Stimulated activated naive B cell treated with anti-CD40 and anti-IgM and Interleukin-4, amounts not matched to agents 10 μg/mL and 1 μg/mL and 100 μg/mL, for 72 hours (primary cell): ENCODE measurements at regions not wholly inside any gene's neighbourhood (a gene's known extent, or its start where the extent isn't known, plus 50 kb on each side); places are given as distances from the start of the nearest gene placed in this dataset.
"Not testable (repeated sequence)": the region's sequence is repeated elsewhere in the genome, so short reads cannot be mapped to it uniquely, and the experiment has no call there.

Source experiments
- ATAC-seq, 2 donors: fragments of 150-1000 bp; cut with Tn5 transposase; replicated peaks; 2 replicates each; pipeline ENCODE4 v1.10.0; 2021; ENCODE audit warnings: moderate library complexity in 1 of 2
- DNase-seq: peaks from one replicate; pipeline ENCODE4 v3.0.0; 2021
- H3K27ac Mint-ChIP-seq: one replicate; pipeline ENCODE4 v1.8.0; 2022; ENCODE audit warnings: mild to moderate bottlenecking, mixed read lengths
- H3K27me3 Mint-ChIP-seq, 2 donors: one replicate each; pipeline ENCODE4 v1.8.0; 2022; ENCODE audit warnings: mixed read lengths in 2 of 2
- H3K36me3 Mint-ChIP-seq, 2 donors: one replicate each; pipeline ENCODE4 v1.8.0; 2022; ENCODE audit warnings: mixed read lengths in 2 of 2, mild to moderate bottlenecking in 1 of 2
- H3K4me1 Mint-ChIP-seq, 2 donors: one replicate each; pipeline ENCODE4 v1.8.0; 2022; ENCODE audit warnings: mixed read lengths in 2 of 2, mild to moderate bottlenecking in 1 of 2
- H3K4me3 Mint-ChIP-seq, 2 donors: one replicate each; pipeline ENCODE4 v1.8.0; 2022; ENCODE audit warnings: mild to moderate bottlenecking in 2 of 2, mixed read lengths in 2 of 2, moderate library complexity in 1 of 2
- H3K9me3 Mint-ChIP-seq, 2 donors: one replicate each; pipeline ENCODE4 v1.8.0; 2022; ENCODE audit warnings: mixed read lengths in 2 of 2, mild to moderate bottlenecking in 1 of 2

DNA sequence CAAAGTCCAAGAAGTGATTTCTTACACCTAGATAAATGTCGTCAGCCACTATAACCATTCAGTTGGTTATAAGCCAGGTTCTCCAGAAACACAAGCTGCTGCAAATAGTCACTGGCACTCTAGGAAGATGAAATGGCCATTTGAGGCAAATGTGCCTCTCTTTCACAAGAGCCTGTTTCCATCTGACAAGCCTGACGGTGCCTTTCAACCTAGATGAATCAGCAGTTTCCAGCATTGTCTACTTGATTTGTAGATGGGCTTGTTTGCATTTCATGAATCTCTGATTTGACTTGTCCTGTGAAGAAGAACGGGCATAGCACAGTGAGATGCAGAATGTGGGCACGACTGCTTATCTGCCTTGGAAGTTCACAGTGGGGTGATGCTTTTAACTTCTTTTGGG lies 327.2 kb downstream of the LMO7 start:
- peaks cover 2 to 4% of the 10 kb centered on the region in 2 donors for H3K9me3 Mint-ChIP-seq

GRCh38 chr13:75961911-75962310 lies 325.8 kb downstream of the LMO7 start:
- peaks cover 0 to 4% of the 10 kb centered on the region in 2 donors for H3K27me3 Mint-ChIP-seq
- ATAC-seq = no peak
- H3K4me3 Mint-ChIP-seq = no peak overlapping the region
- peaks cover 0 to 2% of the 10 kb centered on the region in 2 donors for H3K4me1 Mint-ChIP-seq
- H3K27ac Mint-ChIP-seq = no peak overlapping the region
- no peak for DNase-seq
- H3K36me3 Mint-ChIP-seq = no peaks in the 10 kb centered on the region
- peaks cover 2 to 4% of the 10 kb centered on the region in 2 donors for H3K9me3 Mint-ChIP-seq

More for the DNA sequence above, 327.2 kb downstream of the LMO7 start:
- no peak overlapping the region for H3K4me3 Mint-ChIP-seq
- H3K4me1 Mint-ChIP-seq = peaks cover 0 to 2% of the 10 kb centered on the region in 2 donors
- H3K27me3 Mint-ChIP-seq = peaks cover 0 to 4% of the 10 kb centered on the region in 2 donors
- no peak overlapping the region for H3K27ac Mint-ChIP-seq
- ATAC-seq = no peak
- H3K36me3 Mint-ChIP-seq = no peaks in the 10 kb centered on the region
- DNase-seq = no peak

- H3K4me3 Mint-ChIP-seq = no peak overlapping the region
- H3K36me3 Mint-ChIP-seq = no peaks in the 10 kb centered on the region
- peak; percentile 95 to 96 for ATAC-seq
- peaks cover 0 to 4% of the 10 kb centered on the region in 2 donors for H3K27me3 Mint-ChIP-seq
- H3K27ac Mint-ChIP-seq = no peak overlapping the region
- H3K9me3 Mint-ChIP-seq = peaks cover 2 to 4% of the 10 kb centered on the region in 2 donors
- peaks cover 0 to 2% of the 10 kb centered on the region in 2 donors for H3K4me1 Mint-ChIP-seq
- peak; percentile 4 for DNase-seq
Measured at GRCh38 chr13:75960538-75960994, 324.4 kb downstream of the LMO7 start.

DNA sequence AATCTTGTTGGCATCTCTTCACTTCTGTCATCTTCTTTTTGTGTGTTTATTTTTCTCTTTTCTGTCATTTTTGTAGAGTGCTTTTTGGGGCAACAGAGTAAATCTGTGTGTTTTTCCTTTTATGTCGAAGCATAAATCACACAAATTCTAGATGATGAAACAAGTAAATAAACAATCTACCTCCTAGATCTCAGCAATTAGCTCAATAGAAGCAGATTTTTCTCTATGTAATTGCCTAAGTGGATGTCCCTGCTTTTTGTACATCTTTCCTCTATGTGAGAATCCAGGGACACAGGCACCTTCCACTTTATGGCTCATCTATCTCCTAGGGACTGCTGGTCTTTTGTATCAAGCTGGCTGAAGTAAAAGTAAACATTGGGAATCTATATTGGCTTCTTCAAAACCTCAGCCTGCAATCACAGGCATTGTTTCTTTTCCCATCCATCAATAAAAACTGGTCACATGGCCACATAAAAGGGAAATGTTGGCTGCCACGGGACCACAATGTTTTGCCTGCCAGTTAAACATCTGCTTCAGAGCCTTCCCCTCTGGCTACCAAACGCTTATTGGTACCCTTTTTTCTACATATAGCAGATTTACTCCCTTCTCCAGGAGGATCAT lies 323.8 kb downstream of the LMO7 start:
- ATAC-seq (no peak), DNase-seq (no peak)
- Mint-ChIP-seq H3K27ac (no peak overlapping the region), H3K4me3 (no peak overlapping the region), H3K36me3 (no peaks in the 10 kb centered on the region), H3K9me3 (peaks cover 4% of the 10 kb centered on the region in 2 donors), H3K4me1 (peaks cover 0 to 2% of the 10 kb centered on the region in 2 donors), H3K27me3 (peaks cover 0 to 4% of the 10 kb centered on the region in 2 donors)

- H3K27ac Mint-ChIP-seq, H3K36me3 Mint-ChIP-seq, H3K9me3 Mint-ChIP-seq, H3K4me3 Mint-ChIP-seq, ATAC-seq, DNase-seq, H3K4me1 Mint-ChIP-seq, H3K27me3 Mint-ChIP-seq: not testable (repeated sequence)
Measured at GRCh38 chr13:75953589-75953988, 317.5 kb downstream of the LMO7 start.

DNA sequence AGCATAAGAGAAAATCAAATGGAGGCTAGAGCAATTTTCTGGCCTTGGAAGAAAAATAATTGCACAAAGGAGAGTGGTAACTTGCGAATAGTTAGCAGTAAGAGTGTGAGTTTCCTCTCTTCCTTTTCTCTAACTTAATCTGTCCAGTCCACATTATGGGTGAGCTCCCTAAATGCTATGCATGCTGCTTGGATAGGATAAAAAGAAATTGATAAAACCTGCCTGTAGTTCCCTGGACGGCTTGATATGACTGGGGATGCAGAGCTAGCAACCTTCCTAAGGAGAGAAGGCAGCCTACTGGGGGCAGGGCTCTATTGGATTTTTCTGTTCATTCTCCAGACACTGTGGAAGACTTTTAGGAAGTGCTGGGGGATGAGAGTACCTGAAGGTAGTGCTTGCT lies 311.3 kb downstream of the LMO7 start:
- no peaks in the 10 kb centered on the region for H3K36me3 Mint-ChIP-seq
- H3K27ac Mint-ChIP-seq = no peak overlapping the region
- no peak overlapping the region for H3K4me3 Mint-ChIP-seq
- no peaks in the 10 kb centered on the region for H3K4me1 Mint-ChIP-seq
- H3K27me3 Mint-ChIP-seq = peaks cover 0 to 3% of the 10 kb centered on the region in 2 donors
- H3K9me3 Mint-ChIP-seq = peaks cover 0 to 2% of the 10 kb centered on the region in 2 donors
- ATAC-seq (no peak), DNase-seq (no peak)

- H3K4me1 Mint-ChIP-seq = no peaks in the 10 kb centered on the region
- no peaks in the 10 kb centered on the region for H3K36me3 Mint-ChIP-seq
- peaks cover 0 to 2% of the 10 kb centered on the region in 2 donors for H3K9me3 Mint-ChIP-seq
- DNase-seq = no peak
- H3K27me3 Mint-ChIP-seq = peaks cover 0 to 3% of the 10 kb centered on the region in 2 donors
- H3K4me3 Mint-ChIP-seq = no peak overlapping the region
- H3K27ac Mint-ChIP-seq = no peak overlapping the region
- ATAC-seq = no peak
Measured at GRCh38 chr13:75946536-75947284, 310.6 kb downstream of the LMO7 start.

- peaks cover 0 to 3% of the 10 kb centered on the region in 2 donors for H3K27me3 Mint-ChIP-seq
- no peaks in the 10 kb centered on the region for H3K4me1 Mint-ChIP-seq
- H3K4me3 Mint-ChIP-seq = no peak overlapping the region
- DNase-seq = no peak
- H3K9me3 Mint-ChIP-seq = peaks cover 0 to 2% of the 10 kb centered on the region in 2 donors
- no peak for ATAC-seq
- H3K27ac Mint-ChIP-seq = no peak overlapping the region
- H3K36me3 Mint-ChIP-seq = no peaks in the 10 kb centered on the region
Measured at GRCh38 chr13:75945841-75946482, 309.8 kb downstream of the LMO7 start.

DNA sequence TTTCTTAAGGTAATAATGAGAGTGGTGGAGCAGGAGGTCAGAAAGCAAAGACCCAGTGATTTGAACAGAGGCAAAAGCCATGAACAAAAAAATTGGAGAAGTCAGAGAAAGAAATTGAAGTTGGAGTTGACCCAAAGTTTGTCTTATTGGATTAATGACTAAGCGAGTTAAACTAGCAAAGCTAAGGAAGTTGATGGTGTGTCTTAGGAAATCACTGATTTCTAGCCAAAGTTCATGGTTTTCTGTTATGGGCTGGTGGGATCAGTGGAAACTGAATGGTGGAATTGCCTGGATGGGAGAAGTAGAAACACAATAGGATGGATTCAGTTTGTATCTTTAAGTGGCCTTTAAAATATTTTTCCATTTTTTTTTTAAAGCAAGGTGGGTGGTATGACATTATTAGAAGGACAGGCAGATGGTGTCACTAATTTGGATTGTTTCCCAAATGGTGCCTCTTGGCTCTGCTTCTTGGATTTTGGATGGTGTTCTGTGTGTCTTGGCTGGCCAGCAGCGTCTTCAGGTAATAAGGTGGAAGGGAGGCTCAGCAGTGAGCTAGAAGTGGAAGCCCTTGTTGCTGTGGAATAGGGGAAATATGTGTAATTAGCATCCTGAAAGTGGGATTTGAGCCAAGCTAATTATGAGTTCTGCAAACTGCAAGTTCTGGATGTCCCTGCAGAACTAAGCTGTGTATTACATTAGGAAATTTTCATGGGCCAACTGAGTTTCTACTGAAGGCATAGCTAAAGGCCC lies 302.9 kb downstream of the LMO7 start:
- peaks cover 3 to 4% of the 10 kb centered on the region in 2 donors for H3K9me3 Mint-ChIP-seq
- no peaks in the 10 kb centered on the region for H3K36me3 Mint-ChIP-seq
- ATAC-seq (no peak), DNase-seq (no peak)
- peaks cover 0 to 3% of the 10 kb centered on the region in 2 donors for H3K27me3 Mint-ChIP-seq
- no peak overlapping the region for H3K4me3 Mint-ChIP-seq
- no peaks in the 10 kb centered on the region for H3K4me1 Mint-ChIP-seq
- H3K27ac Mint-ChIP-seq = no peak overlapping the region

DNA sequence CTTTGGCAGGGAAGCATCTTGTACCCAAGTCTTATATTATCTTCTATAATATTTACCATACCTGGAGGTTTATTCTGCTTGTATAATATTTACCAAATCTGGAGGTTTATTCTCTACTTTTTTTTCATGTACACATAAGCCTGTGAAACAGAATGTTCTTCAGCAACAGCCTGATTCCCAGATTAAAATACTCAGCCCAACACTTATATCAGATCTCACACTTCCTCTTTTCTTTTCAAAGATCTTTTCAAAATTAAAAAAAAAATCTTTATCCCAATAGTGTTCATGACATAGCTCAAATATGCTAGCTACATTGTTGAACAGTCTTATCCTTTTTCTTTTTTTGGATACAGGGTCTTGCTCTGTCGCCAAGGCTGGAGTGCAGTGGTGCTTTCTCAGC lies 300.7 kb downstream of the LMO7 start:
- no peaks in the 10 kb centered on the region for H3K27me3 Mint-ChIP-seq

DNA sequence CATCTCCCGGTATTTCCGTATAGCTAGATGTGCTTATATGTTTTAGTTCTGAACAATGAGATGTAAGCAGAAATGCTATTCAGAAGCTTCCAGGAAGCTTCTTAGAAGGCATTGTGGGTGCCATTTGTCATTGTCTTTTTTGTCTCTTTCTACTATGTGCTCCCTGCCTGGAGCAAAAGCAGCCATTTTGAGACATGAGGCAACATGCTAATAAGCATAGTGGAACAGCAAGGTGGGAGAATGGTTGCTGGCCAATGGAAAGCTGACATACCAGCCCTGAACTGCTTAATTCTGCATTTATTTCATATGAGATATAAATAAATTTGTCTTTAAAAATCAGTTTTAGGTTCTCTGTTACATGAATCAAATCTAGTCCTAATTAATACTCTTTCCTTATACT lies 299.7 kb downstream of the LMO7 start:
- Mint-ChIP-seq H3K4me3 (no peak overlapping the region), H3K9me3 (peaks cover 1 to 4% of the 10 kb centered on the region in 2 donors), H3K4me1 (no peaks in the 10 kb centered on the region), H3K36me3 (no peaks in the 10 kb centered on the region), H3K27me3 (no peaks in the 10 kb centered on the region), H3K27ac (no peak overlapping the region)
- ATAC-seq = no peak
- no peak for DNase-seq

More for the DNA sequence above, 300.7 kb downstream of the LMO7 start:
- DNase-seq (no peak), ATAC-seq (no peak)
- no peak overlapping the region for H3K27ac Mint-ChIP-seq
- no peaks in the 10 kb centered on the region for H3K4me1 Mint-ChIP-seq
- no peaks in the 10 kb centered on the region for H3K36me3 Mint-ChIP-seq
- no peak overlapping the region for H3K4me3 Mint-ChIP-seq
- H3K9me3 Mint-ChIP-seq = peaks cover 1 to 4% of the 10 kb centered on the region in 2 donors

DNA sequence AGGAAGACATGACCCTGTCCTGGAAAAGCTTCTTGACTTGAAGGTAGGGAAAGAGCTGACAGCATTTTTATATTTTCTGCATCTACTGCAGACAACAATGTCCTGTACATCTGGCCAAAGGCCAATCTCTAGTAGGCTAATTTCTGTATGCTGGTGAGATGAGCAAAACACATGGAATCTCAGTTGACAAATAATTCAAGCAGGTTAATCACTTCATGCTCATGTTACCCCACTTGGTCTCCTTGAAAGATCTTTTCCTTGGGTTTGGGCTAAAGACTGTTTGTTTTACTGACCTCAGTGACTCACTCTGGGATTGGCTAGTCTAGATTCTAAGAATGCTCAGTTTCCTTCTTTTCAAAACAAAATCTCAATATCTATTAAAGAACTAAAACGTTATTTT lies 298.8 kb downstream of the LMO7 start:
- DNase-seq (no peak), ATAC-seq (no peak)
- Mint-ChIP-seq H3K36me3 (no peaks in the 10 kb centered on the region), H3K4me3 (no peak overlapping the region), H3K9me3 (no peaks in the 10 kb centered on the region), H3K27me3 (no peaks in the 10 kb centered on the region), H3K27ac (no peak overlapping the region), H3K4me1 (no peaks in the 10 kb centered on the region)

- Mint-ChIP-seq H3K4me3 (no peak overlapping the region), H3K36me3 (no peaks in the 10 kb centered on the region), H3K27me3 (no peaks in the 10 kb centered on the region), H3K9me3 (peaks cover 2 to 6% of the 10 kb centered on the region in 2 donors), H3K27ac (no peak overlapping the region), H3K4me1 (no peaks in the 10 kb centered on the region)
- DNase-seq (no peak), ATAC-seq (no peak)
Measured at GRCh38 chr13:75932636-75933035, 296.5 kb downstream of the LMO7 start.

DNA sequence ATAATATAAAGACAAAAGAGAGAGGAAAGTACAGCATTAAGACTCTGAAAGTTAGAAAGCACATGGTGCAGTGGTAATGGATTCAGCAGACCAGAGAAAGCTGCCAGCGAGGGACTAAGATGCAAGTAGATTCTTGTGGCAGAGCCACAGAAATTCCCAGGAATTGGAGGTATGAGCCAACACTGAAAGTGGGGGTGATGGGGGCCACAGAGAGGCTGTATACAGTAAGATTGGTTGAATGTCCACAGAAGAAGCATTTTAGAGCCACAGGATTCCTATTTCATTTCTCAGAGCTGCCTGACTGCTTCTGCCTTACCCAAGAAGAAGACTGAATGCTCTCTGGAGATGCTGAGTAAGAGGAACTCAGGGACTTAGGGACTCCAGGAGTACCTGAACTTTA lies 295.0 kb downstream of the LMO7 start:
- no peak for DNase-seq
- ATAC-seq = no peak
- Mint-ChIP-seq H3K36me3 (no peaks in the 10 kb centered on the region), H3K4me3 (no peak overlapping the region), H3K9me3 (peaks cover 5 to 6% of the 10 kb centered on the region in 2 donors), H3K4me1 (no peaks in the 10 kb centered on the region), H3K27ac (no peak overlapping the region), H3K27me3 (no peaks in the 10 kb centered on the region)
